Activated naive CD4-positive, alpha-beta T cell treated with anti-CD3 and anti-CD28 coated beads, Interleukin-2, amount 10 ng/mL, durations not matched to agents 7 days and 5 days (primary cell): ENCODE measurements at regions not wholly inside any gene's neighbourhood (a gene's known extent, or its start where the extent isn't known, plus 50 kb on each side); places are given as distances from the start of the nearest gene placed in this dataset.

Experiments
- CTCF ChIA-PET: fragments of 350-600 bp; sonication (Branson Sonifier 250); formaldehyde crosslinking; loops from one replicate; lab custom pipeline; 2021; ENCODE audit warnings: antibody characterized with exemption; lab: Charles Lee
- DNase-seq: peaks from one replicate; pipeline ENCODE4 v3.0.0-alpha.2; 2020
- H3K27ac Mint-ChIP-seq: one replicate; pipeline ENCODE4 v1.8.0; 2021; ENCODE audit warnings: mild to moderate bottlenecking, moderate library complexity, mixed read lengths
- H3K27me3 Mint-ChIP-seq: one replicate; pipeline ENCODE4 v1.8.0; 2021; ENCODE audit warnings: mild to moderate bottlenecking, mixed read lengths
- H3K36me3 Mint-ChIP-seq: one replicate; pipeline ENCODE4 v1.8.0; 2021; ENCODE audit warnings: mixed read lengths
- H3K4me1 Mint-ChIP-seq: one replicate; pipeline ENCODE4 v1.8.0; 2021; ENCODE audit warnings: mixed read lengths
- H3K4me3 Mint-ChIP-seq: one replicate; pipeline ENCODE4 v1.8.0; 2021; ENCODE audit warnings: mild to moderate bottlenecking, moderate library complexity, mixed read lengths
- H3K9me3 Mint-ChIP-seq: one replicate; pipeline ENCODE4 v1.8.0; 2021; ENCODE audit warnings: mixed read lengths

GRCh38 chr11:15654451-15654850 lies 539.7 kb downstream of the INSC start:
- no peak for DNase-seq
- Mint-ChIP-seq H3K27me3 (peaks cover 34% of the 10 kb centered on the region), H3K27ac (no peak overlapping the region), H3K9me3 (no peaks in the 10 kb centered on the region), H3K36me3 (no peaks in the 10 kb centered on the region), H3K4me1 (peaks cover 3% of the 10 kb centered on the region), H3K4me3 (no peak overlapping the region)
- CTCF ChIA-PET, result no interaction called here

- DNase-seq, result no peak
- Mint-ChIP-seq H3K4me1 (peaks cover 3% of the 10 kb centered on the region), H3K9me3 (no peaks in the 10 kb centered on the region), H3K27ac (no peak overlapping the region), H3K27me3 (peaks cover 28% of the 10 kb centered on the region), H3K36me3 (no peaks in the 10 kb centered on the region), H3K4me3 (no peak overlapping the region)
- CTCF ChIA-PET, result no interaction called here
These were observed 540.8 kb downstream of the INSC start for GRCh38 chr11:15655552-15655951.

DNA sequence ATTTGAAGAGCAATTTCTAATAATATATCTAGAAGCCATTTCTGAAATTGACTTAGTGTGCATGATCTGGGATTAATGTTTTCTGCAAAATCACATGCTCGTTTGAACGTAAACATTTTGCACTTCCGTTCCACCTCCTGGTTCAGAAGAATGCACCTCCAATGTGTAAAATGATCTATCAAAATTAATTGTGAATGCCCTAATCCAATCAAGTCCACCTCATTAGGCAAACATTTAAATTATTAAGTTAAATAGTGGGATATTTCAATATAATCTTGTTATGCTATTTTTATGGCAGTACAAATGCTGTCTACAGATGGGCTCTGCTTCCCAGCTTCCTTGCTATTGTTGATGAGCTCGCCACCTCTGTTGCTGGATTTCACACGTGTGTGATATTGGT lies 542.5 kb downstream of the INSC start:
- no peaks in the 10 kb centered on the region for H3K4me1 Mint-ChIP-seq
- DNase-seq, result no peak
- peaks cover 11% of the 10 kb centered on the region for H3K27me3 Mint-ChIP-seq
- no peaks in the 10 kb centered on the region for H3K9me3 Mint-ChIP-seq
- CTCF ChIA-PET, result no interaction called here
- no peak overlapping the region for H3K27ac Mint-ChIP-seq
- H3K36me3 Mint-ChIP-seq, result no peaks in the 10 kb centered on the region
- H3K4me3 Mint-ChIP-seq, result no peak overlapping the region

DNA sequence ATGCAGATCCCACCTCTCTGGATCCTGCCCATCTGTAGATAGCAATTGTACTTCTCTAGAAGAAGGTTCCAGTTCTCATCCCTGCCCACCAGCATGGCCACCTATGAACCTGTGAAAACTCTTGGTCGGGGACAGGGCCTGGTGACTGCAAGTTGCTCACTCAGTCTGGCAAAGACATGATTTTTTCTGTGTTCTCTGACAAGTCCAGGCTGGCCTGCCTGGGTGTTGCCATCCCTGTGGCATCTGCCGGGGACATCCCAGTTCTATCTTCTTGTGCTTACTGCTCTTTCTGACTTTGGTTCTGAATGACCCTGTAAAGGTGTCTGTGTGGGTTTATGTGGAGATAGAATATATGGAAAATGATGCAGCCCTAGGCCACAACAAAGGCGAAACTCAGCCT lies 545.8 kb downstream of the INSC start:
- Mint-ChIP-seq H3K27ac (no peak overlapping the region), H3K27me3 (peaks cover 3% of the 10 kb centered on the region), H3K9me3 (no peaks in the 10 kb centered on the region), H3K4me1 (no peaks in the 10 kb centered on the region), H3K4me3 (no peak overlapping the region), H3K36me3 (no peaks in the 10 kb centered on the region)
- CTCF ChIA-PET, result interaction anchor here (1.3 kb wide), 1 partner anchor 11 kb away, joined by 4 read pairs; no protein-coding TSS in a partner anchor
- DNase-seq, result no peak

DNA sequence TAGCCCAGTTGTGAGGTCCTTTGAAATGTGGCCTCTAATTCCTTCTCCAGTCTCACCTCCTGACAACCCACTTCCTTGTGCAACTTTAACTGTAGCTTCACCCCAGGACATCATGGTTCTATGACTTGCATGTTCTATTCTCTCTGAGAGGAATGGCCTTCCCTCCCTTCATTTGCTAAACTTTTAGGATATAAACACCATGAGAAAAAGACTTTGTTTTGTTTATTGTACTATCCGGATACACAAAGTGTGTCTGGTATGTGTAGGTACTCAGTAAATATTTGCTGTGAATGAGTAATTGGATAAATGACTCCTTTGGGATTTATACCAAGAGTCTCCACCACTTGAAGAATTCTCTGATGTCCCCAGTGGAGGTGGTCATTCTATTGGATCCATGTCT lies 547.6 kb downstream of the INSC start:
- no peak overlapping the region for H3K4me3 Mint-ChIP-seq
- H3K27ac Mint-ChIP-seq, result no peak overlapping the region
- no peak for DNase-seq
- no peaks in the 10 kb centered on the region for H3K4me1 Mint-ChIP-seq
- CTCF ChIA-PET, result no interaction called here
- H3K36me3 Mint-ChIP-seq, result no peaks in the 10 kb centered on the region
- peaks cover 3% of the 10 kb centered on the region for H3K27me3 Mint-ChIP-seq
- H3K9me3 Mint-ChIP-seq, result no peaks in the 10 kb centered on the region

GRCh38 chr11:15663777-15664218 lies 549.1 kb downstream of the INSC start:
- H3K9me3 Mint-ChIP-seq, result no peaks in the 10 kb centered on the region
- CTCF ChIA-PET, result no interaction called here
- H3K27ac Mint-ChIP-seq, result no peak overlapping the region
- H3K4me1 Mint-ChIP-seq, result no peaks in the 10 kb centered on the region
- no peak for DNase-seq
- H3K36me3 Mint-ChIP-seq, result no peaks in the 10 kb centered on the region
- peaks cover 3% of the 10 kb centered on the region for H3K27me3 Mint-ChIP-seq
- no peak overlapping the region for H3K4me3 Mint-ChIP-seq

- no peaks in the 10 kb centered on the region for H3K9me3 Mint-ChIP-seq
- DNase-seq, result no peak
- CTCF ChIA-PET, result no interaction called here
- no peak overlapping the region for H3K4me3 Mint-ChIP-seq
- no peak overlapping the region for H3K27ac Mint-ChIP-seq
- H3K27me3 Mint-ChIP-seq, result no peaks in the 10 kb centered on the region
- no peaks in the 10 kb centered on the region for H3K4me1 Mint-ChIP-seq
- H3K36me3 Mint-ChIP-seq, result no peaks in the 10 kb centered on the region
These were observed 550.7 kb downstream of the INSC start for GRCh38 chr11:15665368-15665871.

DNA sequence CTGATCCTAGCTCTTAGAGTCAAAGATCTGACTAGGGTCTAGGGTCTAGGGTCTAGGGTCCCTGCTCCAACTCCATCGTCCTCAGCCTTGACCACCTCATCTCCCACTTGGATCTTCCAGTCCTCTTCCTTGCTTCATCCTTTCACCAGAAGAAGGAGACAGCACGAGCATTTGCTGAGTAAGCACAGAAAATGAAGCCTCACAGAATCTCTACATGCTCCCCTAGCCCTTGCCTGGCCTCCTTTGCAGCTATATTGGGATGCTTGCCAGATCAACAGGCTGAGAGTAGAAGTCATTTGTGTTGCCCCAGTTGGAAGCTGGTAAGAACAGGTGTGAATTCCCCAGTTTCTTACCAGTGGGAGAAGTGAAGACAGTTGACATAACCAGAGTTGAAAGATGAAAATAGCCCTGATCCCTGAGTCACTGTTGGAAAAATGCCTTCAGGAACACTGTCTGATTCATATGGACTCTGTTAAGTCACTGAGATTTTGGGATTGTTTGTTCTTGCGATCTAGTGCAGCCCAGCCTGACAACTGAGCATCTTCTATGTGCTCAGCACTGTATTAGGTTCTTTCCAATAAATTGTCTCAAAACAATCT lies 552.5 kb downstream of the INSC start:
- no peak overlapping the region for H3K4me3 Mint-ChIP-seq
- H3K4me1 Mint-ChIP-seq, result no peaks in the 10 kb centered on the region
- H3K9me3 Mint-ChIP-seq, result no peaks in the 10 kb centered on the region
- H3K27me3 Mint-ChIP-seq, result no peaks in the 10 kb centered on the region
- H3K36me3 Mint-ChIP-seq, result no peaks in the 10 kb centered on the region
- no peak overlapping the region for H3K27ac Mint-ChIP-seq
- DNase-seq, result no peak
- CTCF ChIA-PET, result no interaction called here

DNA sequence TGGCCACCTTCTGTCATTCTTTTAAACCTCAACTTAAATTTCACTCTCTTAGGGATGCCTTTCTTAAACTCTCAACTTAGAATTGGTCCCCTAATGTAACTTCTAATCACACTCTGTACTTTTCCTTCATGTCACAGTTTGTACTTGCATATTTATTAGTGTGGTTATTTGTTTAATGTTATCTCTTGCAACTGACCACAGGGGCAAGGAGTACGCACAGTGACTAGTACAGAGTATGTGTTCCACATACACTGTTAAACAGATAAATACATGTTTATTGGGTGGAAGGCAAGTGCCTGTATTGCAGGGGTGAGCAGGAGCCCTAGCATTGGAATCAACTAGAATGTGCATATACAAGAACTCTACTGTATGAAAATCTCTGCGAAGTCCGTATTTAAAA lies 554.0 kb downstream of the INSC start:
- Mint-ChIP-seq H3K9me3 (no peaks in the 10 kb centered on the region), H3K4me3 (no peak overlapping the region), H3K27me3 (no peaks in the 10 kb centered on the region), H3K36me3 (no peaks in the 10 kb centered on the region), H3K27ac (no peak overlapping the region), H3K4me1 (no peaks in the 10 kb centered on the region)
- DNase-seq, result no peak
- CTCF ChIA-PET, result interaction anchor here (1.0 kb wide), 1 partner anchor 17 kb away, joined by 4 read pairs; no protein-coding TSS in a partner anchor

GRCh38 chr11:15670520-15671070 lies 555.9 kb downstream of the INSC start:
- DNase-seq, result no peak
- Mint-ChIP-seq H3K9me3 (no peaks in the 10 kb centered on the region), H3K4me3 (no peak overlapping the region), H3K27ac (no peak overlapping the region), H3K4me1 (no peaks in the 10 kb centered on the region), H3K36me3 (no peaks in the 10 kb centered on the region), H3K27me3 (no peaks in the 10 kb centered on the region)
- CTCF ChIA-PET, result no interaction called here

DNA sequence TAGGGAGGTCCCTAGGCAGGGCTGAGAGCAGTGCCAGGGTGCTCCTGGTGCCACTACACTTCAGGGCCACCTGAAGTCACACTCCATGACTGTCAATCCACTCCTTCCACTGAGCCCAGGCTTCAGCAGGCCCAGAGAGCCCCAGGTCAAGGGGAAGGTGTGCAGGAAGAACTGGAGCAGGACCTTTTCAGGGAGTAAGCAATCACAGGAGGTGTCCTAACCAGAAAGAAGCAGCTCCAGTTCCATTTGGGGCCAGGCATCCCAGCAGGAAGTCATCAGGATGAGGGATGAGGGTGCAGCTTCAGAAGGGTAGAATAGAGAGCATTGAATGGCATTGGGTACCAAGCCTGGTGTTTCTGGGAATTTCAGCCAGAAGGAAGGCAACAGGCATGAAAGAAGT lies 556.5 kb downstream of the INSC start:
- Mint-ChIP-seq H3K4me1 (no peaks in the 10 kb centered on the region), H3K27me3 (no peaks in the 10 kb centered on the region), H3K36me3 (no peaks in the 10 kb centered on the region), H3K9me3 (no peaks in the 10 kb centered on the region), H3K4me3 (no peak overlapping the region), H3K27ac (no peak overlapping the region)
- CTCF ChIA-PET, result no interaction called here
- no peak for DNase-seq

DNA sequence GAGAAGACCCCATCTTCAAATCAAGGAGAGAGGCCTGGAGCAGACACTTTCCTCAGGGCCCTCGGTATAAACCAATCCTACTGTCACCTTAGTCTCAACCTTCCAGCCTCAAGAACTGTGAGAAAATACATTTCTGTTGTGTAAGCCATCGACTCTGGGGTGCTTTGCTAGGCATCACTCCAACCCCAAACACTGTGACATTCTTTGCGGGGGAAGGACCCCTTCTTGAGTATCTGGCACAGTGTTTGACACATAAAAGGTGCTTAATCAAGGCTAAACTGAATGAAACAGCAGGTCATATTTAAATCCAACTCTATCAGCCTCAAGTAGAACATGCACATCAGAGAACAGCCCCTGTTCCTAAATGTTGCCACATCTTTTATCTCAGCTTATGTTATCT lies 558.1 kb downstream of the INSC start:
- CTCF ChIA-PET, result no interaction called here
- Mint-ChIP-seq H3K27ac (no peak overlapping the region), H3K36me3 (no peaks in the 10 kb centered on the region), H3K4me1 (no peaks in the 10 kb centered on the region), H3K27me3 (no peaks in the 10 kb centered on the region), H3K4me3 (no peak overlapping the region), H3K9me3 (peaks cover 4% of the 10 kb centered on the region)
- DNase-seq, result no peak

GRCh38 chr11:15673408-15673831 lies 558.7 kb downstream of the INSC start:
- Mint-ChIP-seq H3K27ac (no peak overlapping the region), H3K27me3 (no peaks in the 10 kb centered on the region), H3K4me3 (no peak overlapping the region), H3K36me3 (no peaks in the 10 kb centered on the region), H3K4me1 (no peaks in the 10 kb centered on the region), H3K9me3 (peaks cover 4% of the 10 kb centered on the region)
- CTCF ChIA-PET, result no interaction called here
- no peak for DNase-seq

DNA sequence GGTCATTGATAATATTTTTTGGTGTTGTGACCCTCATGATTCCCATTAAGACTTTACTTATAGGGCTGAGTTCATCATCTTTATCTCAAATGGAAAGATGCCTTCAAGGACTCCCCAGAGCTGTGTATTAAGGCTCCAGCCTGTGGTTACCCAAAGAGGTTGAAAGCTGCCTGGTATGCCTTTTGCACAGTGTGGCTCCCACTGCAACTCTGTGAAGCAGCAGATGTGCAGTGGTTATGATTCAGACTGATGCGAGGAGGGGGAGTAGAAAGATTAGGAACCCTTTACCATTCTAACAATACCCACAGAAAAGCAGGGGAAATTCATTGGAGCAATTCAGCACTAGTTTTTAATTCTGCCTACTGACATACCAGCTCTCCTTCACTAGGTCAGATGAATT lies 560.0 kb downstream of the INSC start:
- no peak overlapping the region for H3K4me3 Mint-ChIP-seq
- no peaks in the 10 kb centered on the region for H3K36me3 Mint-ChIP-seq
- H3K27ac Mint-ChIP-seq, result no peak overlapping the region
- H3K9me3 Mint-ChIP-seq, result peaks cover 4% of the 10 kb centered on the region
- no peaks in the 10 kb centered on the region for H3K4me1 Mint-ChIP-seq
- H3K27me3 Mint-ChIP-seq, result no peaks in the 10 kb centered on the region
- CTCF ChIA-PET, result no interaction called here
- no peak for DNase-seq

DNA sequence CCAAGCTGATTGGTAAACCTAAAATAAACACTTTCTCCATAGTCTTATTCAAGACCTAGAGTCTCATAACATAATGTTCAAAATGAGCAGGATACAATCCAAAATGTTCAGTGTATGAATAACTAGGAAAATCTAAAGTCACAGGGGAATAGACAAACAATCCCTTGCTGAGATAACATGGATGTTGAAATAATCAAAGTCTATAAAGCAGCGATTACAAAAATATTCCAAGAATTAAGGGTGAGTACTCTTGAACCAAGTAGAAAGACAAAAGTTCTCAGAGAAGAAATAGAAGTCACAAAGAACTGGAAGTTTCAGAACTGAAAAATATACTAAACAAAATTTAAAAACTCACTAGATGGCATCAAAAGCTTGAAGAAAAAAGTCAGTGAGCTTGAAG lies 561.0 kb downstream of the INSC start:
- peaks cover 4% of the 10 kb centered on the region for H3K9me3 Mint-ChIP-seq
- no peaks in the 10 kb centered on the region for H3K27me3 Mint-ChIP-seq

More for the DNA sequence above, 561.0 kb downstream of the INSC start:
- DNase-seq, result no peak
- H3K27ac Mint-ChIP-seq, result no peak overlapping the region
- CTCF ChIA-PET, result no interaction called here
- H3K4me3 Mint-ChIP-seq, result no peak overlapping the region
- no peaks in the 10 kb centered on the region for H3K4me1 Mint-ChIP-seq
- no peaks in the 10 kb centered on the region for H3K36me3 Mint-ChIP-seq
